Activated T-helper 1 cell treated with anti-CD3 and anti-CD28 coated beads, Interleukin-2, amount 50 U/mL, for 16 hours (primary cell): ENCODE measurements at regions not wholly inside any gene's neighbourhood (a gene's known extent, or its start where the extent isn't known, plus 50 kb on each side); places are given as distances from the start of the nearest gene placed in this dataset.

Source experiments
- DNase-seq, 2 donors: peaks; one replicate each; pipeline ENCODE4 v3.0.0-alpha.2; 2020; ENCODE audit warnings: low read depth in 1 of 2, low spot score in 1 of 2

GRCh38 chr13:83613524-83613923 lies 268.8 kb downstream of the SLITRK1 start:
- DNase-seq: no peak

GRCh38 chr13:83601539-83601938 lies 280.7 kb downstream of the SLITRK1 start:
- no peak for DNase-seq

GRCh38 chr13:83592095-83592494 lies 290.2 kb downstream of the SLITRK1 start:
- DNase-seq: no peak

GRCh38 chr13:83589814-83590213 lies 292.5 kb downstream of the SLITRK1 start:
- DNase-seq: no peak

- DNase-seq: no peak
Observed at GRCh38 chr13:83577183-83577582, 305.1 kb downstream of the SLITRK1 start.

GRCh38 chr13:83568019-83568418 lies 314.3 kb downstream of the SLITRK1 start:
- no peak for DNase-seq

GRCh38 chr13:83563499-83563898 lies 318.8 kb downstream of the SLITRK1 start:
- DNase-seq: no peak

- no peak for DNase-seq
Observed at GRCh38 chr13:83557845-83558244, 324.4 kb downstream of the SLITRK1 start.

- DNase-seq: no peak
Observed at GRCh38 chr13:83549671-83550070, 332.6 kb downstream of the SLITRK1 start.

GRCh38 chr13:83547043-83547442 lies 335.2 kb downstream of the SLITRK1 start:
- DNase-seq: no peak

GRCh38 chr13:83546476-83546875 lies 335.8 kb downstream of the SLITRK1 start:
- DNase-seq: no peak

GRCh38 chr13:83538636-83539035 lies 343.6 kb downstream of the SLITRK1 start:
- DNase-seq: no peak

GRCh38 chr13:83536941-83537340 lies 345.3 kb downstream of the SLITRK1 start:
- DNase-seq: no peak

- DNase-seq: no peak
Observed at GRCh38 chr13:83536153-83536552, 346.1 kb downstream of the SLITRK1 start.

- DNase-seq: no peak
Observed at GRCh38 chr13:83532809-83533208, 349.5 kb downstream of the SLITRK1 start.

- DNase-seq: no peak
Observed at GRCh38 chr13:83531022-83531421, 351.3 kb downstream of the SLITRK1 start.

GRCh38 chr13:83516781-83517180 lies 365.5 kb downstream of the SLITRK1 start:
- no peak for DNase-seq

GRCh38 chr13:83515268-83516015 lies 366.8 kb downstream of the SLITRK1 start:
- DNase-seq: no peak

- no peak for DNase-seq
Observed at GRCh38 chr13:83508771-83509301, 373.4 kb downstream of the SLITRK1 start.

GRCh38 chr13:83503424-83503823 lies 378.9 kb downstream of the SLITRK1 start:
- DNase-seq: no peak

GRCh38 chr13:83499286-83499685 lies 383.0 kb downstream of the SLITRK1 start:
- DNase-seq: no peak

- no peak for DNase-seq
Observed at GRCh38 chr13:83498481-83499190, 383.6 kb downstream of the SLITRK1 start.
